ENCODE measurements at regions not wholly inside any gene's neighbourhood (a gene's known extent, or its start where the extent isn't known, plus 50 kb on each side); places are given as distances from the start of the nearest gene placed in this dataset.
A peak's percentile ranks its signal among the peaks of the same experiment; 100 is the strongest.

DNA sequence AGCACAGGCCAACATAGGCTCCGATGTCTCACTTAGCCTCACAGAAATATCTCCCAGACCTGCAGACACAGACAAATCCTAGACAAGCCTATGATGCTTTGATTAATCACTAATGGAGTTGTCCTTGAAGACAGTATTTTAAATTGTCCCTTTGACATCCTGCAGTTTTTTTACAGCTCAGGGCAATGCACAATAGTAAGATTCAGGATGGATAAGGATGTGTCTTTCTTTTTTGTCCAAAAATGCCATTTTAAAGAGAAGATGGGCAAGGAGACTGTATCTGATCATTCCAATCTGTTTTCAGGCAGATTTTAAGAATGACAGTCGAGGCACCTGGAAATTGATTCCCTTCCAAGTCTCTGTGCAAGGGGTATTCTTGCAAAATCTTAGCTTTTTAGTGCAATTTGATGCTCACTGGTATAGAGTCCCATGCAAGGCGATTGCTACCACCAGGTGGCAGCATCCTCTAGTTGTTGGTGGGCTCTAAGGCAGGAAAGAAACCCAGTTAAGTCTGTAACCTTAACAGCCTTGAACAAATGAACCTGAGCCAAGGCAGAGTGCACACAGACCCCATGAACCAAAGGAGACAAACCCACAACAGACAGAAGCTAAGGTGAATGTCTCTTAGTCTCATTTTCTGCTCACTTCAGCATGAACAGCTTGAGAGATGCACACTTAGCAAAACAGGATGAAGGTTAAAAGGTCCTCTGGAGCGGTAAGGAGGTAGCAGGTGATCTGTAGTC is 51.2 kb upstream of the MINAR1 start (continued):
- TF ChIP-seq MAFK (conservative IDR thresholded peaks at IDR 0.05 in 1 of 2, IDR thresholded peaks at IDR 0.05 in 1 of 2; ENCODE audit: low read length in 2 of 2) (peak in 1 of 2 experiments; percentile 22; a peak in 1 of 4 replicates), TEAD3 (CRISPR knock-in tag; optimal IDR thresholded peaks at IDR 0.05; ENCODE audit: borderline replicate concordance) (peak; percentile 24), ZNF230 (CRISPR knock-in tag; IDR thresholded peaks at IDR 0.05) (no peak), SMC3 (IDR thresholded peaks at IDR 0.05; ENCODE audit: low read length) (peak; percentile 91), SIN3A (IDR thresholded peaks at IDR 0.05; ENCODE audit: borderline replicate concordance, low read depth, low read length) (no peak), ZBTB42 (CRISPR knock-in tag; IDR thresholded peaks at IDR 0.05) (no peak), KLF12 (CRISPR knock-in tag; IDR thresholded peaks at IDR 0.05; ENCODE audit: borderline replicate concordance) (no peak), RAD21 (CRISPR knock-in tag; IDR thresholded peaks at IDR 0.05) (peak; percentile 62; the same call in 1 of the 2 replicates), ZNF563 (CRISPR knock-in tag; IDR thresholded peaks at IDR 0.05) (no peak), ZNF792 (CRISPR knock-in tag; IDR thresholded peaks at IDR 0.05) (no peak), ZMYM4 (CRISPR knock-in tag; IDR thresholded peaks at IDR 0.05) (peak; percentile 28; the same call in 1 of the 2 replicates), NAIF1 (CRISPR knock-in tag; IDR thresholded peaks at IDR 0.05; ENCODE audit: borderline replicate concordance) (no peak), TAF1 (CRISPR knock-in tag; IDR thresholded peaks at IDR 0.05) (no peak), FOXA3 (CRISPR knock-in tag; IDR thresholded peaks at IDR 0.05) (no peak), NFIC (IDR thresholded peaks at IDR 0.05; ENCODE audit: low read length) (no peak)
- TF ChIP-seq, protein P1, sequence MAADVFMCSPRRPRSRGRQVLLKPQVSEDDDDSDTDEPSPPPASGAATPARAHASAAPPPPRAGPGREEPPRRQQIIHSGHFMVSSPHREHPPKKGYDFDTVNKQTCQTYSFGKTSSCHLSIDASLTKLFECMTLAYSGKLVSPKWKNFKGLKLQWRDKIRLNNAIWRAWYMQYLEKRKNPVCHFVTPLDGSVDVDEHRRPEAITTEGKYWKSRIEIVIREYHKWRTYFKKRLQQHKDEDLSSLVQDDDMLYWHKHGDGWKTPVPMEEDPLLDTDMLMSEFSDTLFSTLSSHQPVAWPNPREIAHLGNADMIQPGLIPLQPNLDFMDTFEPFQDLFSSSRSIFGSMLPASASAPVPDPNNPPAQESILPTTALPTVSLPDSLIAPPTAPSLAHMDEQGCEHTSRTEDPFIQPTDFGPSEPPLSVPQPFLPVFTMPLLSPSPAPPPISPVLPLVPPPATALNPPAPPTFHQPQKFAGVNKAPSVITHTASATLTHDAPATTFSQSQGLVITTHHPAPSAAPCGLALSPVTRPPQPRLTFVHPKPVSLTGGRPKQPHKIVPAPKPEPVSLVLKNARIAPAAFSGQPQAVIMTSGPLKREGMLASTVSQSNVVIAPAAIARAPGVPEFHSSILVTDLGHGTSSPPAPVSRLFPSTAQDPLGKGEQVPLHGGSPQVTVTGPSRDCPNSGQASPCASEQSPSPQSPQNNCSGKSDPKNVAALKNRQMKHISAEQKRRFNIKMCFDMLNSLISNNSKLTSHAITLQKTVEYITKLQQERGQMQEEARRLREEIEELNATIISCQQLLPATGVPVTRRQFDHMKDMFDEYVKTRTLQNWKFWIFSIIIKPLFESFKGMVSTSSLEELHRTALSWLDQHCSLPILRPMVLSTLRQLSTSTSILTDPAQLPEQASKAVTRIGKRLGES (CRISPR knock-in tag; IDR thresholded peaks at IDR 0.05; ENCODE audit: borderline replicate concordance), result no peak
- TF ChIP-seq, protein P2, sequence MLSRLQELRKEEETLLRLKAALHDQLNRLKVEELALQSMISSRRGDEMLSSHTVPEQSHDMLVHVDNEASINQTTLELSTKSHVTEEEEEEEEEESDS (CRISPR knock-in tag; IDR thresholded peaks at IDR 0.05; ENCODE audit: borderline replicate concordance), result no peak
- TF ChIP-seq, protein P3, sequence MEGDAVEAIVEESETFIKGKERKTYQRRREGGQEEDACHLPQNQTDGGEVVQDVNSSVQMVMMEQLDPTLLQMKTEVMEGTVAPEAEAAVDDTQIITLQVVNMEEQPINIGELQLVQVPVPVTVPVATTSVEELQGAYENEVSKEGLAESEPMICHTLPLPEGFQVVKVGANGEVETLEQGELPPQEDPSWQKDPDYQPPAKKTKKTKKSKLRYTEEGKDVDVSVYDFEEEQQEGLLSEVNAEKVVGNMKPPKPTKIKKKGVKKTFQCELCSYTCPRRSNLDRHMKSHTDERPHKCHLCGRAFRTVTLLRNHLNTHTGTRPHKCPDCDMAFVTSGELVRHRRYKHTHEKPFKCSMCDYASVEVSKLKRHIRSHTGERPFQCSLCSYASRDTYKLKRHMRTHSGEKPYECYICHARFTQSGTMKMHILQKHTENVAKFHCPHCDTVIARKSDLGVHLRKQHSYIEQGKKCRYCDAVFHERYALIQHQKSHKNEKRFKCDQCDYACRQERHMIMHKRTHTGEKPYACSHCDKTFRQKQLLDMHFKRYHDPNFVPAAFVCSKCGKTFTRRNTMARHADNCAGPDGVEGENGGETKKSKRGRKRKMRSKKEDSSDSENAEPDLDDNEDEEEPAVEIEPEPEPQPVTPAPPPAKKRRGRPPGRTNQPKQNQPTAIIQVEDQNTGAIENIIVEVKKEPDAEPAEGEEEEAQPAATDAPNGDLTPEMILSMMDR (CRISPR knock-in tag; IDR thresholded peaks at IDR 0.05), result peak; percentile 86
- TF ChIP-seq, protein P4, sequence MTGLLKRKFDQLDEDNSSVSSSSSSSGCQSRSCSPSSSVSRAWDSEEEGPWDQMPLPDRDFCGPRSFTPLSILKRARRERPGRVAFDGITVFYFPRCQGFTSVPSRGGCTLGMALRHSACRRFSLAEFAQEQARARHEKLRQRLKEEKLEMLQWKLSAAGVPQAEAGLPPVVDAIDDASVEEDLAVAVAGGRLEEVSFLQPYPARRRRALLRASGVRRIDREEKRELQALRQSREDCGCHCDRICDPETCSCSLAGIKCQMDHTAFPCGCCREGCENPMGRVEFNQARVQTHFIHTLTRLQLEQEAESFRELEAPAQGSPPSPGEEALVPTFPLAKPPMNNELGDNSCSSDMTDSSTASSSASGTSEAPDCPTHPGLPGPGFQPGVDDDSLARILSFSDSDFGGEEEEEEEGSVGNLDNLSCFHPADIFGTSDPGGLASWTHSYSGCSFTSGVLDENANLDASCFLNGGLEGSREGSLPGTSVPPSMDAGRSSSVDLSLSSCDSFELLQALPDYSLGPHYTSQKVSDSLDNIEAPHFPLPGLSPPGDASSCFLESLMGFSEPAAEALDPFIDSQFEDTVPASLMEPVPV (CRISPR knock-in tag; IDR thresholded peaks at IDR 0.05), result no peak
- TF ChIP-seq, protein P5, sequence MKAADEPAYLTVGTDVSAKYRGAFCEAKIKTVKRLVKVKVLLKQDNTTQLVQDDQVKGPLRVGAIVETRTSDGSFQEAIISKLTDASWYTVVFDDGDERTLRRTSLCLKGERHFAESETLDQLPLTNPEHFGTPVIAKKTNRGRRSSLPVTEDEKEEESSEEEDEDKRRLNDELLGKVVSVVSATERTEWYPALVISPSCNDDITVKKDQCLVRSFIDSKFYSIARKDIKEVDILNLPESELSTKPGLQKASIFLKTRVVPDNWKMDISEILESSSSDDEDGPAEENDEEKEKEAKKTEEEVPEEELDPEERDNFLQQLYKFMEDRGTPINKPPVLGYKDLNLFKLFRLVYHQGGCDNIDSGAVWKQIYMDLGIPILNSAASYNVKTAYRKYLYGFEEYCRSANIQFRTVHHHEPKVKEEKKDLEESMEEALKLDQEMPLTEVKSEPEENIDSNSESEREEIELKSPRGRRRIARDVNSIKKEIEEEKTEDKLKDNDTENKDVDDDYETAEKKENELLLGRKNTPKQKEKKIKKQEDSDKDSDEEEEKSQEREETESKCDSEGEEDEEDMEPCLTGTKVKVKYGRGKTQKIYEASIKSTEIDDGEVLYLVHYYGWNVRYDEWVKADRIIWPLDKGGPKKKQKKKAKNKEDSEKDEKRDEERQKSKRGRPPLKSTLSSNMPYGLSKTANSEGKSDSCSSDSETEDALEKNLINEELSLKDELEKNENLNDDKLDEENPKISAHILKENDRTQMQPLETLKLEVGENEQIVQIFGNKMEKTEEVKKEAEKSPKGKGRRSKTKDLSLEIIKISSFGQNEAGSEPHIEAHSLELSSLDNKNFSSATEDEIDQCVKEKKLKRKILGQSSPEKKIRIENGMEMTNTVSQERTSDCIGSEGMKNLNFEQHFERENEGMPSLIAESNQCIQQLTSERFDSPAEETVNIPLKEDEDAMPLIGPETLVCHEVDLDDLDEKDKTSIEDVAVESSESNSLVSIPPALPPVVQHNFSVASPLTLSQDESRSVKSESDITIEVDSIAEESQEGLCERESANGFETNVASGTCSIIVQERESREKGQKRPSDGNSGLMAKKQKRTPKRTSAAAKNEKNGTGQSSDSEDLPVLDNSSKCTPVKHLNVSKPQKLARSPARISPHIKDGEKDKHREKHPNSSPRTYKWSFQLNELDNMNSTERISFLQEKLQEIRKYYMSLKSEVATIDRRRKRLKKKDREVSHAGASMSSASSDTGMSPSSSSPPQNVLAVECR (CRISPR knock-in tag; IDR thresholded peaks at IDR 0.05; ENCODE audit: borderline replicate concordance), result no peak
